Endothelial cell (in vitro differentiated cells): ENCODE measurements at regions not wholly inside any gene's neighbourhood (a gene's known extent, or its start where the extent isn't known, plus 50 kb on each side); places are given as distances from the start of the nearest gene placed in this dataset.

ENCODE experiments used
- DNase-seq: peaks from one replicate; pipeline ENCODE4 v3.0.0; 2021; ENCODE audit warnings: low spot score
- H3K27ac Mint-ChIP-seq: one replicate; pipeline ENCODE4 v1.8.0; 2021; ENCODE audit warnings: mixed read lengths, inconsistent platforms; ENCODE audit not compliant: unreplicated experiment
- H3K27me3 Mint-ChIP-seq: one replicate; pipeline ENCODE4 v1.8.0; 2021; ENCODE audit warnings: mild to moderate bottlenecking, moderate library complexity, mixed read lengths, inconsistent platforms; ENCODE audit not compliant: unreplicated experiment
- H3K36me3 Mint-ChIP-seq: one replicate; pipeline ENCODE4 v1.8.0; 2021; ENCODE audit warnings: mild to moderate bottlenecking, low read depth, mixed read lengths, inconsistent platforms; ENCODE audit not compliant: unreplicated experiment
- H3K4me1 Mint-ChIP-seq: one replicate; pipeline ENCODE4 v1.8.0; 2021; ENCODE audit warnings: mild to moderate bottlenecking, mixed read lengths, inconsistent platforms; ENCODE audit not compliant: unreplicated experiment
- H3K4me3 Mint-ChIP-seq: one replicate; pipeline ENCODE4 v1.8.0; 2021; ENCODE audit warnings: mild to moderate bottlenecking, mixed read lengths, inconsistent platforms; ENCODE audit not compliant: unreplicated experiment
- H3K9me3 Mint-ChIP-seq: one replicate; pipeline ENCODE4 v1.8.0; 2021; ENCODE audit warnings: mixed read lengths, inconsistent platforms; ENCODE audit not compliant: unreplicated experiment
- CTCF ChIP-seq: fragments of 200-600 bp; sonication (generic); IDR thresholded peaks from one replicate; pipeline ENCODE4 v1.5.0; 2021; ENCODE audit warnings: antibody characterized with exemption; ENCODE audit not compliant: unreplicated experiment

- Mint-ChIP-seq H3K27ac (no peak overlapping the region), H3K27me3 (no peaks in the 10 kb centered on the region), H3K4me1 (no peaks in the 10 kb centered on the region), H3K4me3 (no peak overlapping the region), H3K9me3 (no peaks in the 10 kb centered on the region), H3K36me3 (no peaks in the 10 kb centered on the region)
- DNase-seq, result no peak
- no peak for TF ChIP-seq CTCF
Observed at GRCh38 chr1:5566924-5567323, 425.3 kb downstream of the NPHP4 start.

- Mint-ChIP-seq H3K9me3 (no peaks in the 10 kb centered on the region), H3K27ac (no peak overlapping the region), H3K36me3 (no peaks in the 10 kb centered on the region), H3K4me1 (no peaks in the 10 kb centered on the region), H3K4me3 (no peak overlapping the region), H3K27me3 (no peaks in the 10 kb centered on the region)
- no peak for TF ChIP-seq CTCF
- no peak for DNase-seq
Observed at GRCh38 chr1:5565281-5566125, 426.7 kb downstream of the NPHP4 start.

- Mint-ChIP-seq H3K4me1 (no peaks in the 10 kb centered on the region), H3K36me3 (no peaks in the 10 kb centered on the region), H3K27ac (no peak overlapping the region), H3K4me3 (no peak overlapping the region), H3K9me3 (no peaks in the 10 kb centered on the region), H3K27me3 (no peaks in the 10 kb centered on the region)
- no peak for TF ChIP-seq CTCF
- DNase-seq, result no peak
Observed at GRCh38 chr1:5564578-5565257, 427.5 kb downstream of the NPHP4 start.

- Mint-ChIP-seq H3K4me3 (no peak overlapping the region), H3K27me3 (no peaks in the 10 kb centered on the region), H3K27ac (no peak overlapping the region), H3K36me3 (no peaks in the 10 kb centered on the region), H3K4me1 (no peaks in the 10 kb centered on the region), H3K9me3 (no peaks in the 10 kb centered on the region)
- no peak for TF ChIP-seq CTCF
- no peak for DNase-seq
Observed at GRCh38 chr1:5563861-5564577, 428.2 kb downstream of the NPHP4 start.
